ENCODE measurements at regions not wholly inside any gene's neighbourhood (a gene's known extent, or its start where the extent isn't known, plus 50 kb on each side); places are given as distances from the start of the nearest gene placed in this dataset.

DNA sequence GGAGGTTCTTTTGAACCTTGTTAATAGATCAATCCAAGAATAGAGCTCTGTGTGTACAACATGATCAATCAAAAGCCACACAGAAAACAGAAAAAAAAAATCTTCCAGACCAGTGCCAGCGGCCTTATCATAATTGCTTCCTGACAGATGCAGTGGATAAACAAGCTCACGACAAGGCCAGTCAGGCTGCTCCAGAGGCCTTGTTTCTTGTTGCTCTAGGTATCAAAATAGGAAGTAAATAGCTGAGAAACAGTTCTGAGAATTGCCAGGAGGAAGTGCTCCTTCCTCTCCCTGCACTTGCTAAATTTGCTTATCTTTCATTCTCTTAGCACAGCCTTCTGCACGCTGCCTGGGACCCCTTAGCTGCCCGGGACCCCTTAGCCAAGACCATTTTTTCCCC, 199.0 kb upstream of the TARS1 start:
- peak; percentile 25 for DNase-seq (ENCODE audit: low spot score)

DNA sequence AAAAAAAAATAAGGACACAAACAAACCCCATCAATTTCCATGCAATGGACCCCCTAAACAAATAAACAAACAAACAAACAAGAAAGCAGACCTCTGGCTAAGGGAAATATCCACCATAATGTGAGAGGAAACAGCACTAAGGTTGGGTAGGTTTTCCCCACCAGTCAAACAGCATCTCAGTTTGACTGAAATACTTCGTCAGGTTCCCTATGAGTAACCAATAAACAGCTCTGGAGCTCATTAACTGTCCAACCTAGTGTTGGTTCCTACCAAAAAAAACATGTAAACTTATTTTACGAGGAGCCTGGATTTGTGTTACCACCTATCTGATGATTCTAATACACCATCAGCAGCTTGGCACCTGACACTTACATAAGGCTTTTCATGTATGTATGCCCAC, 198.5 kb upstream of the TARS1 start:
- no peak for DNase-seq (ENCODE audit: low spot score)

DNA sequence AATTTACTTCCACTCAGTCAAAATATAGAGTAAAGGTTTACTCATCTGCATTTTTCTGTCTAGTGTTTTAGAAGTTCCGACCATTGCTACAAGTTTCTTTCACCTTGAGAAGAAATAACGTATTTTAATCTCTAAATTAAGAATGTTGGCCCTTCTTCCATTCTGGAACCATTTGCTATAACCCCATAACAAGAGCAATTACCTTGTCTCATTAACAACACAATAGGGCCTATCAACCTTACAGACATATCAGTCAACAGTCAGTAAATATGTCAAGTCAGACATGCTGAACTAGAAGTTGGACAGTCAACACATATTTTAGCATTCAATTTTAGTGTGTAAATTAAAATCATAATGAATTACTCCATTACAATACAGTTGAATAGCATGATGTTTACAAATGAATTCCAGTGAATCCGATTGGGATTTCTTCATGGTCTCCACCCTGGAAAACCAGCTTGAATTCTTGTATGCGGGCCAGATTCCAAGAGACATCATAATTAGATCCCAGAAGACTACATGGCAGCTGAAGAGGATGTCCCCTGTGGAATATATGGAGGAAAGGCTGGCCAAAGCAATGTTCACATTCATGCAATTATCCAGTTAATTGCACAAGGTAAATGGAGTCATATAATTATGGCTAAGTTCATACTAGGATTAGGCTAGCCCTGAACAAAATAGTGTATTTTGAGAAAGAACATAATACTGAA, 196.2 kb upstream of the TARS1 start:
- no peak for DNase-seq (ENCODE audit: low spot score)

DNA sequence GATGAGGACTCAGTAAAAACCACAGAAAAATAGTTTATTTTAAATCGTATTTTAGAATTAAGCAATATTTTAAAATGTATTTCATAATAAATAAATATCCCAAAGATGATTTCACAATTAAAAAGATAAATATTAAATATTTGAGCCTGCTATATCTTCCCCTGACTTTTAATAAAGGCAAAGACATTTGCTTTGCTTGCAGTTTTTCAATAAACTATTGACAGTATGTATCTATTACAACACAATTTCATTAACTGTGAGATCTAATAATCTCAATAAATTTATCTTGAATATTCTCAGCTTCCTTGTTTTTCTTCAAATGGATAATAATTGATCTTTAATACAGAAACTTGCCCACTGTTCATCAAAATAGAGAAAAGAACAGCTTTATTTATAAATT, 186.2 kb upstream of the TARS1 start:
- no peak for DNase-seq (ENCODE audit: low spot score)

DNA sequence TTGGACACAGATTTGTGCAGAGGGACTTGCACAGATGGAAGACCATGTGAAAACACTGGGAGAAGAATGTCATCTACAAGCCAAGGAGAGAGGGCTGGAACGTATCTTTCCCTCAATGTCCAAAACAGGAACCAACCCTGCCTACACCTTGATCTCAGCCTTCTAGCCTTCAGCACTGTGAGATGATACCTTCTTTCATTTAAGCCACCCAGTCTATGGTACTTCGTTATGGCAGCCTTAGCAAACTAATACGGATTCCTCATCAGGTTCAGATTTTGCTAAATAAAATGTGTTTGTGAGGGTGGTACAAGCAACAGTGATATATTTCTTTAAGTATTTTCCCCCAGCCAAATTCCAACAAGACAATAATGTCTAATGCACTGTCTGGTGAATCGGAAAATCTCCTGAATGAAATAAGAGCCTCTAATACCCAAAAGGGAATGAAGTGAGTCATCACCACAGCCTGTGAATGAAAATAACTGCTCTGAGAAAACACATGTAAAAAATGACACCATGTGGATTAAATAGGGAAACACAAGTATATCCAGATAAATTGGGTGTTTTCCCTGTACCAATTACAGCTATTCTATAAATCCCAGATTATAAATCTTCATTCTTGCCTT, 182.8 kb upstream of the TARS1 start:
- DNase-seq (ENCODE audit: low spot score): no peak

DNA sequence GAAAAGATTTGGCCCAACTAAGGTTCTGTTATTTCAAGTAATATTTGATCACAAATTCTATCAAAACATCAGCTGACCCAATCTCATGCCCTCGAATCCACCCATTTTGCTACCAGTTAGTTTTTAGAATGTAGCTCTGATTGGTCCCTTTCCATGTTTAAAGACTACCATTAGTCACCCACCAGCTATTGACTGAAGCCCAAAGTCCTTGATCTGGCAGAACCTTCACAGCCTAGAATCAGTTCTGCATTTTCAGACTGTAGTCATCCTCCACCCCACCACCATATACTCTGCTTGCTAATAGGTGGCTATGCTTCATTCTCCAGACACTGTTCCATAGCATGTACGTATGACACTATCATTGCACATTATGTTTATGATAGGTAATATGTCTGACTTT, 182.2 kb upstream of the TARS1 start:
- no peak for DNase-seq (ENCODE audit: low spot score)

DNA sequence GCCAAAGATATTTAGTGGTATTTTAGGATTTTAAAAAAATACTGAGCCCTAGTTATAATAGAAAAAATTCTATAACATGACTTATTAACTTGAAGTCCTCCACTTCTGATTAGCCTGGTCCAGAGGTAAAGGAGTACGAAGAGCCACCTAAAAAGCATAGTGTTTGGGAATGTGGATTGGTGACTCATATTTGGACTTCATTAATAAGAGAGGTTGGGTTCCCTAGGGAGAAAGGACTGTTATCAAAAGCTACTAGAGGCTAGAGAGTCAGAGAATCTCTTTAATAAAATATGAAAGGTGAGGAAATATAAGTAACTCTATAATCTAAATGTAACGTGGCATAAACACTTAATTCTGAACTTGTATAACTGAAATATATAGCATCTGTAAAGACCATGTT, 180.7 kb upstream of the TARS1 start:
- no peak for DNase-seq (ENCODE audit: low spot score)

DNA sequence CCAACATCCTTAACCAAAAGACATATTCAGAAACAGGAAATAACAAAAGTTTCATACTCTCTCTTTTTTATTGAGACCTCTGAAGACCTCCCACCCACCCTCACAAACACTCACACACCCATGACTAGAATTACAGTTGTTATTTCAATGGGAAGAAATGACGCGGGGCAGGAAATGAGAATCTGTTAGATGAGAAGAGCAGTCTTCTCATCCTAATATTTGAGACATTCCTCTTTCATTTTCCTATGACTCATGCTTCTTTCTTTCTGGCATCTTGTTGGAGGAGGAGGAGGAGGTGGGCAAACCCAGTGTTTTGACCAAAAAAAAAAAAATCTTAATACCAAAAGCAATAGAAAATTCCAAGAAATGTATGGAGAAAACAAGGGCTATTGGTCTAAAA, 179.5 kb upstream of the TARS1 start:
- DNase-seq (ENCODE audit: low spot score): no peak

DNA sequence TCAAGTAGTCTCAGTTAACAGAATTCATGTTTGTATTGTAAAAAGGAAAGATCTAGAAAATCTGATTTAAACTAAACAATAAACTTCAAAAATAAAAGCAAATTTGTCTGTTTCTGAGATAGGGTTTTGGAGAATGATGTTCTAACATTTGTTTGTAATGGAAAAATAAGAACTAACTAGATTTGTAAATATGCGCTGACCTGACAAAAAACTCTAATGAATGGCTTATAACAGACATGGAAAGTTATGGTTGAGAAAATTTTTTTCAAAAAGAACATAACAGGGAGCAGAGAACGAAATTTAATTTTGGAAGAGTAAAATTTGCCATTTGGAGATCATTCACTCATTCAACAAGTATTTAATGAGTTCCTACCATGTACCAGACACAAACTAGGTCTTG, 179.0 kb upstream of the TARS1 start:
- no peak for DNase-seq (ENCODE audit: low spot score)

DNA sequence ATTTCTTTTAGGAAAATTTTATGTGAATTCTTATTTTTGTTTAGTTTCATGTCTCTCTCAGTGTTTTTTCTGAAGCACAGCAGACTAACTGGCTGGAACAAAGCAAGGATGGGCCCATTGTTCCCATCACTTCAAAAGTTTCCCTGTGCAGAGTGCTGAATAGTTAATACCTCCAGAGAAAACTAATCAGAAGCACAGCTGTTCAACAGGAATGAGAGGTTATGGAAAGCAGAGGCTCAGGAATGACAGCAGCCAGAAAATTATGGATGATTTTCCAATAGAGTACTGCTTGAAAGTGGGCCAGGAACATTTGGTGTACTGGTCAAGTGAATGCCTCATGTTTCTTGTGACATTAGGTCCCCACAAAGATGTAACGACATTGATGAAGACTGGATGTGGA, 173.0 kb upstream of the TARS1 start:
- DNase-seq (ENCODE audit: low spot score): no peak

DNA sequence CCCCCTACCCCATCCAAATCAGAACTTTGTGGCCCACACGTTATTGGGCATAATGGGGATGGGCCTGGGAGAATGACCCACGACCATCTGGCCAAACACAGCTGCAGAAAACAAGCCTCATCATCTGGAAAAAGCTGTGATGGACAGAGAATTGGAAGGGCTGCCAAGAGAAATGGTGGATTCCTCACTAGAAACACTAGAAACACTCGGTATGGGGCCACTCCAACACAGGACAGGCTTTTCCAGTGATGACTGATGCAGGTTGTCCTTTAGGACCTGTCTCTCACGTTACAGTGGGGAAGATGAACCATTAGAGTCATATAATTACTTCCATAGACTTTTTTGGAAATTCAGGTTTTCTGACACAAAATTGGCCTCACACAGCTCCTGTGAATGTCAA, 172.4 kb upstream of the TARS1 start:
- DNase-seq (ENCODE audit: low spot score): no peak

DNA sequence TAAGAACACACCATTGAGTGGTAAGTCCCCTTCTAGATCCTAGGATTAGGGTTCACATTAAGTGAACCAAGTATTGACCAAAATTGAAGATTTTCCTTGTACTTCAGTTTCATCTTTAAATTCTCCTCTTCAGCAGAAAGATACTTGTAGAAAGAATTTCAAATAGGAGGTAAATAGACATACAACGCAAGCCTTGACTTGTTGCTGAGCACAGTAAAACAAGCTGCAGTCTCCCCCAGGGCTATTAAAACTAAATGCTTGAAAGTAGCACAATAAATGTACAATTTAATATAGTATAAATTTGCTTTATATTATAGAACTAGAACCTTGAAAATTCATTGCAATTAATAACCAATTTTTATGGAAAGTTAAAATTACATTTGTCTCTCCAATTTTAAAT, 170.1 kb upstream of the TARS1 start:
- no peak for DNase-seq (ENCODE audit: low spot score)

DNA sequence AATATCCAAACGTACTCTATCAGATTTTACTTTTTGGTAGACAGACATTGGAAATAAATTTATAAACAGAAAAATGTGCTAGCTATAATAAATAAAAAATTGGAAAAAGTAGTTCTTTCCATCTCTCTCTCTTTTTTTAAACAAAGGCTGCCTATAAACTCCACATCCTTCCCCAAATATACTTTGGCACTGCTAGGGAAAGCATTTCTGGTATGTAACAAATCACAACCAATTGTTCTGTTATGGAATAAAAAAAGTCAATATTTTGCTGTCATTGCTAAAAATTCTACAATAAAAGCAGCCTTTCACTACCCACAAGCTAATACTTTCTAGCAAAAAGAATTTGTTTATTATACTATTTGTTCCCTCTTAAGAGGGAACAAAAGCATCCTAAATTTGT, 169.2 kb upstream of the TARS1 start:
- DNase-seq (ENCODE audit: low spot score): no peak

DNA sequence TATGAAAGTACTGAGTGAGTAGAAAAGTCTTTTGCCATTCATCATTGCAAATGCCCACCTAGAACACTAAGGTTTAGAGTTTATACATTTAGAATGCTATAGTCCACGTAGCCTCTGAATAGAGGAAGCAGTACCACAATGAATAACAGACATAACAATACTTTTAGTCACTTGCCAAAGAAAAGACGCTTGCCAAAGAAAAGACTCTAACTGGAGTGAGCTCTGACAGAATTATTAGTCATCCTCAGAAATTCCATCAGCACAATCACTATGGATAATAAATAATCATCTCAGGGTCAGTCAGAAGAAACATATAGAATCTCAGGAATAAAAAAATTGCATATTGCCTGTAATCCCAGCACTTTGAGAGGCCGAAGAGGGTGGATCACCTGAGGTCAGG, 168.5 kb upstream of the TARS1 start:
- DNase-seq (ENCODE audit: low spot score): no peak

DNA sequence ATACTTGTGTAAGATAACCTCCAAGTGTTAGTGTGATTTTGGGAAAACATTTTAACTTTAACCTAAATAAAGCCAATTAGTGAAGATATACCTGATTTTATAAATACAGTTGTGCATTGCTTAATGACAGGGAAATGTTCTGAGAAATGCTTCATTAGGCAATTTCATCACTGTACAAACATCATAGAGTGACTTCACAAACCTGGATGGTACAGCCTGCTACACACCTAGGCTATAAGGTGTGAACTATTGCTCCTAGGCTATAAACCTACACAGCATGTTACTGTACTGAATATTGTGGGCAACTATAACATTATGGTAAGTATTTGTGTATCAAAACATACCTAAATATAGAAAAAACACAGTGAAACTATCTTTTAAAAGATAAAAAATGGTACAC, 166.8 kb upstream of the TARS1 start:
- no peak for DNase-seq (ENCODE audit: low spot score)

DNA sequence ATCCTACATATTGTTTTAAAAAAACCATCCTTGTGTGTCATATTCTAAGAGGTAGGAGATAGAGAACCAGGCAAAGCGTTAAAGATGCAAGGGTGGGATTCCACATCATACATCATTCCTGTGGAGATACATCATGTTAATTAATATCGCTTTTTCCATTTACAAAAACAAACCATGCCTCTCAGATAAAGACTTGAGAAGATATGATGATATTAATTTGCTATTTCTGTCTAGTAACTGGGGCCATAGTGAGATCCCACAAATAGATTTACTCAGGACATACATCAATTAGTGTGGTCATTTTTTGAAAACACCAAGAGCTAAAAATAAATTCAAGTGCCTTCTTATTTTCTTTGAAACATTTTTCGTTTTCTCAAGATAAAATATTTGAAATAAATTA, 165.4 kb upstream of the TARS1 start:
- no peak for DNase-seq (ENCODE audit: low spot score)

DNA sequence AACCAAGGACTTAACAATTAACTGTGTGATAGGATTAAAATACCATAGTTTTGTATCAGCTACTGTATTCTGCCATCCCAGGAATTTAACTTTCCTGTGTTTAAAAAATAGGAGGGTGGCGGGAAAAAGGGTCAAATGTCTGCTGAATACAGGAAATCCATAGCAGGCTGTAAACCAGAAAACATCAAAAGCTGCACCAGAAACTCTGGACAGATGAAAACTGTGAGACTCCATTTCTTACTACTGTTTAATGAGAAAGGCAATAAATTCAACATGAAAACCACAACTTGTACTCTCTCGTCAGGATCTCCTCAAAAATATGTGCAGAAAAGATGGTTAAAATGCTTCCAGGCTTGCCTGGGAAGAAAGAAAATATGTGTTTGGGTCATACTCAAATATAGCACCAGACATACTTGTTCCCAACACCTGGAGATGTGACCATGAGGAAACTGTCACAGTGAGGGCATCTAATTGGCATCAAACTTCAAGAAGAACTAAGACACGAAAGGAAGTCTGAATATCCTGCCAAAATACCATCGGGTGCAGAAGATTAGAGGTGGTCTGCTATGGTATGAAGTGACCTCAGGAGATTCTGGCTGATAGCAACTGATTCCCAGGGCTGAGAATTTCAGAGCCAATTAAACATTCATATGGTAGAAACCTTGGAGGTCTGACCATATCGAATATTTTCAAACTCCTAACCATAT, 164.7 kb upstream of the TARS1 start:
- DNase-seq (ENCODE audit: low spot score): no peak

DNA sequence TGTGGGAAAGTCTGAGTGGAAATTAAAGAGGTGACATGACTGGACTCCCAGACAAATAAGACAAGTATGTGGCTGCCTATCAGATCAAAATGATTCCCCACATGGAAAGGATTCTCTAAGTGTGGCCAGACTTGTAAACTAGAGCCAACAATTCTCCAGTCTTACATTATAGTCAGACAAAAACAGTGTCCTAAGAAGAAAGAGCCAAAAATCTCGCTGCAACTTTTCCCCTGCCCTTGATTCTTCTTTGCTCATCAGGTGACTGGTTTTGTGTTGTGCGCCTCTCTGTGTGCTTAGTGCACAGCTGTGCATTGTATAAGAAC, 164.2 kb upstream of the TARS1 start:
- no peak for DNase-seq (ENCODE audit: low spot score)

DNA sequence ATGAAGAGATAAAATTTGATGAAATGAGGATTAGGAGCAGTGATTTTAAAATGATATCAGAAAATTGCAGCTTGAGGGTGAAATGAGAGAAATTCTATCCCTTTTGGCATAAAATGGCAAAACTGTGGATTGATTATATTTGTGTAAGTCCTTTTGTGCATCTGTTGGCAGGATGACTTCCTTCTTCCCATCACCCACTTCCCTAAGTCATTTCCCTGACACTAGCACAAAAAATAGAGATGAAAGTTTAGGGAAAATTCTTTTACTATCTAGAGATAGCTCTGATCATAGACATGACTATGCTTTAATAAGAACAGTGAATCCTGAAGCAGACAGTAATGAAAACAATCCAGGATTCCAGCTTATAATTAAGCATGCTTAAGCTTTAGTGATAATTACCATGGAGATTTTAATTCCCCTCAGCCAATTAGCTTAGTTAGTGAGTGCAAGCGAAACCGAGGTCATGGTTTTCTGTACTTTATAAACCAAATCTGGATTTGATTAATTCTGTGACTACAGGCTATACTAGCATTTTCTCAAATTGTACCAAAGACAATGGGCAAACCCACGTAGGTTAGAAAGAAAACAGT, 163.6 kb upstream of the TARS1 start:
- no peak for DNase-seq (ENCODE audit: low spot score)

DNA sequence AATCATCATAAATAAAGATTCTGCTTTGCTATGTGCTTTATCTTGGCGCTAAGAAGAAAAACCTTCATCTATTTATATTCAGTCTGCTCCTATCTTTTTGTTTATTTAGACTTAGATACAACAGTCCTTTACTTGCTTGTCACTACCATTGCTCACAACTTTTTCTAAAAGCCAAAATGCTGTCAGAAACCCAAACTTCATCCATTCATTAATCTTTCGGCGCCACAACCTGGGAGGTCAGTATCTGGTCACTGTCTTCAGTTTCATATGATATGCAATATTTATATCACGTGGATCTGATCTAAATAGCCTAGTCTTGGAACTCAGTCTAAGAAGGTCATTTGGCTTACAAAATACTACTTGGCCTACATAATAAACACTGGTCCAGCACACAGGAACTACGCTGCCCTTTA, 159.3 kb upstream of the TARS1 start:
- no peak for DNase-seq (ENCODE audit: low spot score)

DNA sequence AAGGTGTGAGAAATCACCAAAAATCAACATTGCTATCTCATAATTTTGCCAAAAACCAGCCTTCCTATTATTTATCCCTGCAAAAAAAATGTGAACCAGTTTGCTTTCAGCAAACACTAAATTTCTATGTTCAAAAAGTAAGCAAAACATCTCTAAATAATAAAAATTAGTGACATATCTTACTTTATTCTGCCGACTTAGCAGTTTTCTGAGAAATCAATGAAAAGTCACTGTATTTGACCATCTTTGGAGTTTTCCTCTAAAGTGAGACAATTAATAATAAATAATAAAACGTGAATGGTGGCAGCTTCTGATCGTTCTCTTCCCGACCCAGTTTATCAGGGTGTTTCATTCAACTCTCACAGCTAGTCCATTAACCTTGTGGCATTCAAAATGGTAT, 158.6 kb upstream of the TARS1 start:
- no peak for DNase-seq (ENCODE audit: low spot score)

DNA sequence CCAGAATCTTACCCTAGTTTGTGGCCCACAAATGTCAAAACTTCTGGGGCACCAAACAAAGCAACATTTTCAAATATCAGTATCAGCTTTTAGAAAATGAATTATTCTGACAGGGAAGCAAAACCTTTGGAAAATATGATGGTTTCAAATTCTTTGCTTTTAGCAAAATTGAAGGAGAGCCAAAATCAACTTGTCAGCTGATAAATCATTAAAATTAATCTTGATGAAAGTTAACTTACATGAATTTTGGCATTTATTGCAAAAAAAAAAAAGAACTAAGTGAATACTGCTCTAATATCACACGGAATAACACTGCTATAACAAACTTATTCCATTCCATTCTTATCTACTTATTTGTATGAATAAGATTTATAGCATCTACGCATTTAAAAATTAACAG, 158.1 kb upstream of the TARS1 start:
- DNase-seq (ENCODE audit: low spot score): no peak

DNA sequence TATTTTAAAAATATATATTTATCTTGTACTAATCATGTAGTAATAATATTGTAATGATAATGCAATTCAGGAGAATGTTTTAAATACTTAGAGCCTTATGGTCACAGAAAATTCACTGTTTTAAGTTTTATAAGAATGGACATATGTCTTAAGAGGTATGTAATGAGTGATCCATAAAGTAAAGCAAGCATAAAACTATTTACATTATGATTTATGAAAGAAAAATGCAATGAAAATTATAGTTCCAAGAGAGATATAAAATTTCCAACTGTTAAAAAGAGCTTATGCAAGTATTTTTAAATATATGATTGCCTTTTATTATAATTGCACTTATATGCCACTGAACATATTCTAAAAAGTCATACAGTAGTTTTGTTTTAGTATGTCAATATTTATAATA, 157.5 kb upstream of the TARS1 start:
- DNase-seq (ENCODE audit: low spot score): no peak

Data from SK-N-DZ (cell line).